Esophagus muscularis mucosa (tissue), 4 donors: ENCODE measurements at regions not wholly inside any gene's neighbourhood (a gene's known extent, or its start where the extent isn't known, plus 50 kb on each side); places are given as distances from the start of the nearest gene placed in this dataset.
"Not testable (repeated sequence)": the region's sequence is repeated elsewhere in the genome, so short reads cannot be mapped to it uniquely, and the experiment has no call there.

Experiments used
- DNase-seq: peaks from one replicate; pipeline ENCODE4 v3.0.0-alpha.2; 2017; ENCODE audit errors: extremely low spot score
- H3K27ac ChIP-seq, 4 donors: fragments of 200-600 bp; sonication (generic); replicated peaks in 1 of 4; 1 replicate in 3 of 4; 2 replicates in 1 of 4; pipeline ENCODE4 v1.5.1; 2016 to 2019; ENCODE audit warnings: mild to moderate bottlenecking in 1 of 4
- H3K27me3 ChIP-seq, 4 donors: fragments of 200-600 bp; sonication (generic); one replicate each; pipeline versions ENCODE4 v1.5.1 to v1.6.0; 2016 to 2019
- H3K36me3 ChIP-seq, 4 donors: fragments of 200-600 bp; sonication (generic); one replicate each; pipeline ENCODE4 v1.5.1; 2016 to 2019
- H3K4me1 ChIP-seq, 4 donors: fragments of 200-600 bp; sonication (generic); one replicate each; pipeline ENCODE4 v1.5.1; 2016 to 2019
- H3K4me3 ChIP-seq, 4 donors: fragments of 200-600 bp; sonication (generic); 1 replicate in 2 of 4; 2 replicates in 2 of 4; pipeline ENCODE4 v1.5.1; 2016 to 2019; ENCODE audit warnings: mild to moderate bottlenecking in 4 of 4, moderate library complexity in 1 of 4
- H3K9me3 ChIP-seq, 4 donors: fragments of 200-600 bp; sonication (generic); 1 replicate in 3 of 4; 2 replicates in 1 of 4; pipeline ENCODE4 v1.5.1; 2016 to 2019
- CTCF ChIP-seq, 3 experiments: fragments of 200-600 bp in 2 of 3; fragments of 450-650 bp in 1 of 3; sonication (generic) in 2 of 3; IDR thresholded peaks; one replicate each; pipeline ENCODE4 v1.5.1; 2017 to 2019; ENCODE audit warnings: antibody characterized with exemption in 3 of 3, mild to moderate bottlenecking in 2 of 3, moderate library complexity in 1 of 3
- EP300 ChIP-seq: sonication (generic); formaldehyde crosslinking; IDR thresholded peaks from one replicate; pipeline ENCODE4 v1.6.1; 2017; ENCODE audit warnings: antibody characterized with exemption
- POLR2A ChIP-seq: fragments of 450-650 bp; IDR thresholded peaks from one replicate; pipeline ENCODE4 v1.6.1; 2017; ENCODE audit warnings: antibody characterized with exemption, moderate library complexity, mild to moderate bottlenecking, low read depth
- POLR2AphosphoS5 ChIP-seq, 2 donors: sonication (generic); formaldehyde crosslinking; IDR thresholded peaks; one replicate each; pipeline ENCODE4 v1.6.1; 2017; ENCODE audit warnings: antibody characterized with exemption in 2 of 2
- WGBS: methylation state at CpG from one replicate; pipeline ENCODE4 v1.1.5; 2018; 5-methylcytosine and 5-hydroxymethylcytosine counted together
- intact Hi-C: fragments of 100-400 bp; cut with DNase I; formaldehyde crosslinking; loops from one replicate; pipeline ENCODE4 v1.15.1; 2023

DNA sequence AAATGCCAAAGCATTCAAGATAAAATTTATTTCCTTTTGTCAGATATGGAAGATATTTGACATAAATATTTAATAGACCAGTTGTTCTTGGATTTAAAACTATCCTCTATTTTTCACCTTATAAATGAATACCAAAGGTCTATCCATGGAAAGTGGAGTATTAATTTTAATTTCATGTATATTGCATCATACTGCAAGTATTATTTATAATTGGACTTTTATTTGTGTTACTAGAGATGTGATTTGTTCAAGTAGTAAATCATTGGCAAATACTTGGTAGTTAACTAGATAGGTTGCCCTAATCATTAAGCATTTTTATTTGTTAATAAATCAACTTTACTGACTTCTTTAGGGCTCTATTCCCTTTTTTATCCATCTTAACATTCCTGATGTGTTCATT, 98.1 kb downstream of the CDC14C start:
- no peaks in the 10 kb centered on the region for H3K9me3 ChIP-seq
- TF ChIP-seq POLR2A (no peak), POLR2AphosphoS5 (IDR thresholded peaks at IDR 0.05) (no peak), CTCF (IDR thresholded peaks at IDR 0.05) (no peak), EP300 (no peak)
- H3K4me3 ChIP-seq, result no peak overlapping the region
- no peaks in the 10 kb centered on the region for H3K27me3 ChIP-seq
- DNase-seq, result no peak
- intact Hi-C loops, result no loop called here
- H3K4me1 ChIP-seq, result no peaks in the 10 kb centered on the region
- no peaks in the 10 kb centered on the region for H3K36me3 ChIP-seq
- no peak overlapping the region for H3K27ac ChIP-seq

DNA sequence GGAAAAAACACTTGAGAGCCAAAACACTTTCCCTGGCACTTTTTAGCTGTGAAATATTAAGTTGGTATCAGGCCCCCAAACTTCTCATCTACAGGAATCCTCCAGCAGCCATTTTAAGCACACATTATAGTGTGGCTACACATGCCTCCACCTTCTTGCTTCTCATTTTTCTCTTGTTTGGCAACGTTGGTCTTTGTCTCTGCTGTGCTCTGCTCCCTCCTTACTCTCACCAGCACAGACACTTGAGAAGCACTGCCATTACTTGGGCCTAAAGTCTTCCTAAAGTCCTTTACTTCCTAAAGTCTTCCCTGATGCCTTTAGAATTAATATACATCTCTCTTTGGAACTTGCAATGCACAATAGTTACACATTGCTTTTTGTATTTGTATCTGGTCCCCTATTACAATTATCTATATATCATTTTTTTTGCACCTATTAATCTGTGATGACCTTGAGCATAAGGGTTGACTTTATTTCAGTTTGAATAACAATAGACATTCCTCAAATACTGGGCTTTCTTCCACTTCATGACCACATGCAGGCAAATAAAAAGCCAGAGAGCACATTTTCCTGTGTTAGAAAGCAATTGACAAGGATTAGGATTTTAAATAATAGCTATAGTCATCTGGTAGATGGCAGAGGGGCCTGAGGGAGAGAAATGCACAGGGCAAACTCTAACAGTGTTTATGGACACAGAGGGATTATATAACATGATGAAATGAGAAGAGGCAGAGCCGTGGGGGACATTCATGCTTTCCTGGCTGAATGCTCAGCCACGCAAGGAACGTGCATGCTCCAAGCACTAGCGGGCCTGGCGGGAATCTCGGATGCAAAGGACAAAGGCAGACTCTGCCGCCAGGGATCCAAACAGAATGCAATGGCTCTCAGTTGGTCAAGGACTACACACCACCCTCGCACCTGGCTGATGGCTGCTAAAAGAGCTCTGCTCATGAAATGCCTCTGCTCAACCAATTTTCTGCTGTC, 99.3 kb downstream of the CDC14C start:
- no peaks in the 10 kb centered on the region for H3K4me1 ChIP-seq
- WGBS, result 79% methylated on average over 9 of the region's 9 CpGs
- no peak for DNase-seq
- TF ChIP-seq EP300 (no peak), CTCF (IDR thresholded peaks at IDR 0.05) (no peak), POLR2AphosphoS5 (IDR thresholded peaks at IDR 0.05) (no peak), POLR2A (no peak)
- no peaks in the 10 kb centered on the region for H3K27me3 ChIP-seq
- no peaks in the 10 kb centered on the region for H3K9me3 ChIP-seq
- intact Hi-C loops, result no loop called here
- no peak overlapping the region for H3K27ac ChIP-seq
- no peaks in the 10 kb centered on the region for H3K36me3 ChIP-seq
- H3K4me3 ChIP-seq, result no peak overlapping the region

GRCh38 chr7:49030221-49030620, 105.9 kb downstream of the CDC14C start:
- Histone ChIP-seq H3K4me1 (no peaks in the 10 kb centered on the region), H3K9me3 (no peaks in the 10 kb centered on the region), H3K27me3 (no peaks in the 10 kb centered on the region), H3K27ac (no peak overlapping the region), H3K36me3 (no peaks in the 10 kb centered on the region), H3K4me3 (no peak overlapping the region)
- TF ChIP-seq POLR2A (no peak), EP300 (no peak), POLR2AphosphoS5 (IDR thresholded peaks at IDR 0.05) (no peak), CTCF (IDR thresholded peaks at IDR 0.05) (no peak)
- 89% methylated on average over 2 of the region's 2 CpGs for WGBS
- no peak for DNase-seq
- intact Hi-C loops, result no loop called here

- intact Hi-C loops, H3K27ac ChIP-seq, H3K4me3 ChIP-seq, H3K4me1 ChIP-seq, H3K36me3 ChIP-seq, H3K27me3 ChIP-seq, DNase-seq, H3K9me3 ChIP-seq: not testable (repeated sequence)
- 72% methylated on average over 2 of the region's 2 CpGs for WGBS
Measured at GRCh38 chr7:49033140-49033539, 108.8 kb downstream of the CDC14C start.

- Histone ChIP-seq H3K27me3 (no peaks in the 10 kb centered on the region), H3K27ac (no peak overlapping the region), H3K4me1 (no peaks in the 10 kb centered on the region)
Measured at GRCh38 chr7:49037346-49038210, 113.2 kb downstream of the CDC14C start.

More at GRCh38 chr7:49037346-49038210, 113.2 kb downstream of the CDC14C start:
- Histone ChIP-seq H3K9me3 (no peaks in the 10 kb centered on the region), H3K4me3 (no peak overlapping the region), H3K36me3 (no peaks in the 10 kb centered on the region)
- TF ChIP-seq POLR2A (no peak), EP300 (no peak), CTCF (IDR thresholded peaks at IDR 0.05) (no peak), POLR2AphosphoS5 (IDR thresholded peaks at IDR 0.05) (no peak)
- WGBS, result 16% methylated on average over 2 of the region's 2 CpGs
- intact Hi-C loops, result no loop called here
- no peak for DNase-seq
